Heart right ventricle (tissue), 16 donors: ENCODE measurements at regions not wholly inside any gene's neighbourhood (a gene's known extent, or its start where the extent isn't known, plus 50 kb on each side); places are given as distances from the start of the nearest gene placed in this dataset.
"Not testable (repeated sequence)": the region's sequence is repeated elsewhere in the genome, so short reads cannot be mapped to it uniquely, and the experiment has no call there.

ENCODE experiments used
- ATAC-seq, 8 donors: fragments of 200-7000 bp; cut with Tn5 transposase; one replicate each; pipeline ENCODE4 v1.9.1; 2020; ENCODE audit warnings: mild to moderate bottlenecking in 8 of 8, moderate library complexity in 8 of 8, moderate number of reproducible peaks in 1 of 8
- DNase-seq, 2 donors: peaks; one replicate each; pipeline ENCODE4 v3.0.0-alpha.2; 2020
- H3K27ac ChIP-seq, 10 donors: fragments of 200-600 bp; sonication (generic) in 2 of 10; one replicate each; pipeline versions ENCODE4 v1.5.0 to v1.8.0; 2020 to 2022; ENCODE audit warnings: mild to moderate bottlenecking in 3 of 10
- H3K27me3 ChIP-seq, 7 donors: fragments of 200-600 bp; one replicate each; pipeline ENCODE4 v1.8.0; 2021 to 2022; ENCODE audit warnings: mild to moderate bottlenecking in 2 of 7
- H3K36me3 ChIP-seq, 9 donors: fragments of 200-600 bp; sonication (generic) in 1 of 9; one replicate each; pipeline versions ENCODE4 v1.5.0 to v1.8.0; 2020 to 2022; ENCODE audit warnings: mild to moderate bottlenecking in 2 of 9
- H3K4me1 ChIP-seq, 9 donors: fragments of 200-600 bp; sonication (generic) in 1 of 9; one replicate each; pipeline versions ENCODE4 v1.5.0 to v1.8.0; 2020 to 2022; ENCODE audit warnings: mild to moderate bottlenecking in 4 of 9
- H3K4me3 ChIP-seq, 10 donors: fragments of 200-600 bp; sonication (generic) in 2 of 10; one replicate each; pipeline versions ENCODE4 v1.5.0 to v1.8.0; 2020 to 2022; ENCODE audit warnings: mild to moderate bottlenecking in 7 of 10, moderate library complexity in 2 of 10
- H3K9me3 ChIP-seq, 11 donors: fragments of 200-600 bp in 10 of 11; sonication (generic) in 2 of 11; one replicate each; pipeline versions ENCODE4 v1.5.0 to v1.8.0; 2013 to 2022; ENCODE audit warnings: mild to moderate bottlenecking in 2 of 11, control low read depth in 1 of 11, moderate library complexity in 1 of 11
- WGBS, 2 donors: extraction: QIAGEN DNeasy Blood & Tissue Kit; methylation state at CpG; one replicate each; pipeline ENCODE4 v1.1.7; 2013; ENCODE audit warnings: inconsistent platforms in 1 of 2; 5-methylcytosine and 5-hydroxymethylcytosine counted together
- intact Hi-C, 10 donors: fragments of 100-400 bp; cut with DNase I; formaldehyde crosslinking; loops; one replicate each; pipeline versions ENCODE4 v1.11.1 to v1.14.2; 2022
- TF ChIP-seq, protein P1 (sequence below), 9 donors: fragments of 200-600 bp; sonication (generic) in 2 of 9; IDR thresholded peaks; one replicate each; pipeline versions ENCODE4 v1.5.0 to v1.8.0; 2021 to 2022; ENCODE audit warnings: antibody characterized with exemption in 9 of 9, mild to moderate bottlenecking in 5 of 9, moderate library complexity in 1 of 9
- donor health status: Arrhythmogenic right ventricular cardiomyopathy.
- donor health status: ischemic (EF 13 %, LVEDD 7.1; RV severe dilation, severe dysfunction).
- donor health status: healthy with polysubstance abuse.
- donor health status: DM: no; HTN: yes; CAD: no.
- donor health status: DM: no; HTN: no; CAD: no.
- donor health status: ischemic (EF 25% LVEDD 6.9; RV normal size, moderate dysfunction).
- donor health status: ischemic (EF 25% LVEDD 5.7; RV mildly dilated, moderate dysfunction).
- donor health status: healthy.
- donor health status: DM: yes; HTN: yes; CAD: no.
- donor health status: Ischemic cardiomyopathy.
- donor health status: ischemic (EF 35%, LVEDD 5.7; RV mildly dilated, moderate dysfunction).
- donor health status: nonischemic (EF 11% LVEDD 7.7; RV severe dilation, severe dysfunction).
- donor health status: DM: yes; HTN: yes; CAD: no.
- donor health status: PGD.
- donor health status: ischemic (EF 29% LVEDD 5.4; RV normal size, mild dysfunction).
- donor health status: nonischemic (EF 23%, LVEDD 6.1; RV moderate dilation, normal function).

- Histone ChIP-seq H3K27me3 (no peaks in the 10 kb centered on the region), H3K9me3 (no peaks in the 10 kb centered on the region), H3K27ac (no peak overlapping the region), H3K36me3 (no peaks in the 10 kb centered on the region), H3K4me1 (peaks cover 0 to 7% (median 0%) of the 10 kb centered on the region in 9 donors), H3K4me3 (no peak overlapping the region)
- DNase-seq: no peak
- TF ChIP-seq, protein P1, sequence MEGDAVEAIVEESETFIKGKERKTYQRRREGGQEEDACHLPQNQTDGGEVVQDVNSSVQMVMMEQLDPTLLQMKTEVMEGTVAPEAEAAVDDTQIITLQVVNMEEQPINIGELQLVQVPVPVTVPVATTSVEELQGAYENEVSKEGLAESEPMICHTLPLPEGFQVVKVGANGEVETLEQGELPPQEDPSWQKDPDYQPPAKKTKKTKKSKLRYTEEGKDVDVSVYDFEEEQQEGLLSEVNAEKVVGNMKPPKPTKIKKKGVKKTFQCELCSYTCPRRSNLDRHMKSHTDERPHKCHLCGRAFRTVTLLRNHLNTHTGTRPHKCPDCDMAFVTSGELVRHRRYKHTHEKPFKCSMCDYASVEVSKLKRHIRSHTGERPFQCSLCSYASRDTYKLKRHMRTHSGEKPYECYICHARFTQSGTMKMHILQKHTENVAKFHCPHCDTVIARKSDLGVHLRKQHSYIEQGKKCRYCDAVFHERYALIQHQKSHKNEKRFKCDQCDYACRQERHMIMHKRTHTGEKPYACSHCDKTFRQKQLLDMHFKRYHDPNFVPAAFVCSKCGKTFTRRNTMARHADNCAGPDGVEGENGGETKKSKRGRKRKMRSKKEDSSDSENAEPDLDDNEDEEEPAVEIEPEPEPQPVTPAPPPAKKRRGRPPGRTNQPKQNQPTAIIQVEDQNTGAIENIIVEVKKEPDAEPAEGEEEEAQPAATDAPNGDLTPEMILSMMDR (IDR thresholded peaks at IDR 0.05): no peak
- ATAC-seq: peak in 3 of 8 donors; percentile 39 to 95 (median 60)
- intact Hi-C loops: no loop called here
- WGBS, 2 donors: 65% methylated on average over 2 of the region's 2 CpGs
These were observed 124.0 kb downstream of the MDH1 start for GRCh38 chr2:63712748-63713147.

GRCh38 chr2:63716146-63716545, 125.5 kb upstream of the UGP2 start:
- intact Hi-C loops: no loop called here
- H3K4me3 ChIP-seq: no peak overlapping the region
- H3K27me3 ChIP-seq: no peaks in the 10 kb centered on the region
- no peak for DNase-seq
- H3K27ac ChIP-seq: no peak overlapping the region
- H3K9me3 ChIP-seq: no peaks in the 10 kb centered on the region
- no peaks in the 10 kb centered on the region for H3K36me3 ChIP-seq
- no peak for ATAC-seq
- 72 to 76% methylated on average over 2 of the region's 2 CpGs for WGBS, 2 donors
- H3K4me1 ChIP-seq: peaks cover 0 to 7% (median 0%) of the 10 kb centered on the region in 9 donors
- TF ChIP-seq, protein P1 (IDR thresholded peaks at IDR 0.05): no peak

GRCh38 chr2:63719052-63719451, 122.6 kb upstream of the UGP2 start:
- intact Hi-C loops: no loop called here
- H3K4me1 ChIP-seq: no peaks in the 10 kb centered on the region
- H3K27ac ChIP-seq: no peak overlapping the region
- WGBS, 2 donors: 74 to 83% methylated on average over 1 of the region's 1 CpG
- H3K4me3 ChIP-seq: no peak overlapping the region
- TF ChIP-seq, protein P1 (IDR thresholded peaks at IDR 0.05): no peak
- DNase-seq (no peak), ATAC-seq (no peak)
- no peaks in the 10 kb centered on the region for H3K27me3 ChIP-seq
- no peaks in the 10 kb centered on the region for H3K9me3 ChIP-seq
- H3K36me3 ChIP-seq: no peaks in the 10 kb centered on the region

- no peaks in the 10 kb centered on the region for H3K9me3 ChIP-seq
- H3K27me3 ChIP-seq: no peaks in the 10 kb centered on the region
- WGBS, 2 donors: 93 to 96% methylated on average over 1 of the region's 1 CpG
- DNase-seq (no peak), ATAC-seq (no peak)
- H3K4me1 ChIP-seq: no peaks in the 10 kb centered on the region
- H3K4me3 ChIP-seq: no peak overlapping the region
- intact Hi-C loops: no loop called here
- TF ChIP-seq, protein P1 (IDR thresholded peaks at IDR 0.05): no peak
- no peak overlapping the region for H3K27ac ChIP-seq
- H3K36me3 ChIP-seq: no peaks in the 10 kb centered on the region
These were observed 120.6 kb upstream of the UGP2 start for GRCh38 chr2:63721082-63721424.

- DNase-seq, H3K9me3 ChIP-seq, H3K4me3 ChIP-seq, intact Hi-C loops, ATAC-seq, H3K27me3 ChIP-seq, H3K36me3 ChIP-seq, H3K27ac ChIP-seq, H3K4me1 ChIP-seq: not testable (repeated sequence)
- WGBS, 2 donors: 94% methylated on average over 17 of the region's 37 CpGs; no CpG with 5 or more reads in 1 of the 2 donors
These were observed 119.4 kb upstream of the UGP2 start for GRCh38 chr2:63722284-63722683.
